ENCODE measurements at regions not wholly inside any gene's neighbourhood (a gene's known extent, or its start where the extent isn't known, plus 50 kb on each side); places are given as distances from the start of the nearest gene placed in this dataset.

DNA sequence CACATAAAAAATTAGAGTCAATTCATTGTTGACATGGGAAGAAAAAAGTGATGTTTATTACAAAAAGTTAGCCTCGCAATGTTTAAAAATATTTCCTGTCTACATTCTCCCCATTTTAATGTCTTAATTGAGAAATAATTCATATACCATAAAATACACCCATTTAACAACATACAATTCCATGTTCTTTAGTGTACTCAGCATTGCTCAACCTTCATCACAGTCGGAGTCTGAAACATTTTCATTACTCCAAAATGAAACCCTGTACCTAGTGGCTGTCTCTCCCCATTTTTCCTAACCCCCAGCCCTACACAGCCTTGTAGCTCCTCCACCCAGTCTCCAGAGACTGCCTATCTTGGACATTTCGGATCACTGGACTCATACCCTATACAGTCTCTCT lies 103.9 kb upstream of the CBLN2 start:
- in situ Hi-C loops (cut with MboI), result no loop called here
- DNase-seq (ENCODE audit: low read depth, low spot score) (no peak), ATAC-seq (no peak), FAIRE-seq (no peak)
- no peaks in the 10 kb centered on the region for H3K36me3 ChIP-seq (ENCODE audit: control insufficient read depth in 2 of 2, insufficient read depth in 2 of 2, low read length in 1 of 2)
- SMC1A ChIA-PET (ENCODE audit: uncharacterized antibody, unreplicated experiment), result no interaction called here
- POLR2A ChIA-PET, result no interaction called here
- H3K4me3 ChIP-seq, result no peak overlapping the region
- H2AFZ ChIP-seq (ENCODE audit: control insufficient read depth, low read depth, low read length), result no peak overlapping the region
- 5% methylated on average over 3 of the region's 3 CpGs for WGBS (ENCODE audit: insufficient coverage, insufficient replicate concordance, low lambda C conversion rate, missing lambda C conversion rate)
- no peaks in the 10 kb centered on the region for H3K9me3 ChIP-seq (replicated peaks; ENCODE audit: control insufficient read depth, insufficient read depth, low read length)
- no peaks in the 10 kb centered on the region for H3K27me3 ChIP-seq (replicated peaks in 1 of 2; ENCODE audit: control insufficient read depth in 2 of 2, insufficient read depth in 2 of 2, low read length in 1 of 2)
- no peak overlapping the region for H3K27ac ChIP-seq (ENCODE audit: control insufficient read depth, insufficient read depth)
- intact Hi-C loops (cut with micrococcal nuclease; ENCODE audit: unreplicated experiment), result no loop called here
- no peak overlapping the region for H3K4me2 ChIP-seq (ENCODE audit: control insufficient read depth, insufficient read depth)
- CTCF ChIA-PET, result interaction anchor here (1.2 kb wide), 1 partner anchor 25 kb away, joined by 5 read pairs; no protein-coding TSS in a partner anchor
- no TSS peak for BruUV-seq (replicated peaks)
- no peaks in the 10 kb centered on the region for H3K79me2 ChIP-seq (ENCODE audit: control insufficient read depth, insufficient read depth, low read length)
- H3K4me1 ChIP-seq (ENCODE audit: control insufficient read depth, insufficient read depth, low read length), result no peaks in the 10 kb centered on the region
- H3K9ac ChIP-seq (ENCODE audit: control insufficient read depth, insufficient read depth, low read length), result no peak overlapping the region
- RAD21 ChIA-PET (ENCODE audit: unreplicated experiment), result no interaction called here
- H4K20me1 ChIP-seq (ENCODE audit: control insufficient read depth, insufficient read depth), result no peaks in the 10 kb centered on the region
- TF ChIP-seq PKNOX1 (IDR thresholded peaks at IDR 0.05) (no peak), EZH2 (IDR thresholded peaks at IDR 0.05; ENCODE audit: borderline replicate concordance, control insufficient read depth, low read depth, low read length) (no peak), MEF2B (IDR thresholded peaks at IDR 0.05; ENCODE audit: partially characterized antibody, poor library complexity, severe bottlenecking) (no peak), RAD51 (IDR thresholded peaks at IDR 0.05) (no peak), ZNF24 (IDR thresholded peaks at IDR 0.05) (no peak), NR2C2 (IDR thresholded peaks at IDR 0.05; ENCODE audit: borderline replicate concordance, control insufficient read depth, insufficient read length, low read depth) (no peak), USF2 (IDR thresholded peaks at IDR 0.05; ENCODE audit: borderline replicate concordance, low read depth, low read length) (no peak), NFYA (IDR thresholded peaks at IDR 0.05; ENCODE audit: borderline replicate concordance, low read depth, low read length) (no peak), GATAD2B (conservative IDR thresholded peaks at IDR 0.05; ENCODE audit: low read depth) (no peak), POLR2AphosphoS2 (IDR thresholded peaks at IDR 0.05; ENCODE audit: low read depth, low read length) (no peak), SMARCA5 (IDR thresholded peaks at IDR 0.05) (no peak), BHLHE40 (IDR thresholded peaks at IDR 0.05; ENCODE audit: borderline replicate concordance in 1 of 2, low read depth in 2 of 2, low read length in 1 of 2) (no peak), EP300 (IDR thresholded peaks at IDR 0.05; ENCODE audit: borderline replicate concordance in 1 of 2, control insufficient read depth in 1 of 2, low read depth in 2 of 2, low read length in 2 of 2) (no peak), KDM1A (IDR thresholded peaks at IDR 0.05; ENCODE audit: borderline replicate concordance) (no peak)
- TF ChIP-seq, protein P1, sequence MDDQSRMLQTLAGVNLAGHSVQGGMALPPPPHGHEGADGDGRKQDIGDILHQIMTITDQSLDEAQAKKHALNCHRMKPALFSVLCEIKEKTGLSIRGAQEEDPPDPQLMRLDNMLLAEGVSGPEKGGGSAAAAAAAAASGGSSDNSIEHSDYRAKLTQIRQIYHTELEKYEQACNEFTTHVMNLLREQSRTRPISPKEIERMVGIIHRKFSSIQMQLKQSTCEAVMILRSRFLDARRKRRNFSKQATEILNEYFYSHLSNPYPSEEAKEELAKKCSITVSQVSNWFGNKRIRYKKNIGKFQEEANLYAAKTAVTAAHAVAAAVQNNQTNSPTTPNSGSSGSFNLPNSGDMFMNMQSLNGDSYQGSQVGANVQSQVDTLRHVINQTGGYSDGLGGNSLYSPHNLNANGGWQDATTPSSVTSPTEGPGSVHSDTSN (IDR thresholded peaks at IDR 0.05; ENCODE audit: insufficient replicate concordance, low read depth, low read length), result no peak
- TF ChIP-seq, protein P2, sequence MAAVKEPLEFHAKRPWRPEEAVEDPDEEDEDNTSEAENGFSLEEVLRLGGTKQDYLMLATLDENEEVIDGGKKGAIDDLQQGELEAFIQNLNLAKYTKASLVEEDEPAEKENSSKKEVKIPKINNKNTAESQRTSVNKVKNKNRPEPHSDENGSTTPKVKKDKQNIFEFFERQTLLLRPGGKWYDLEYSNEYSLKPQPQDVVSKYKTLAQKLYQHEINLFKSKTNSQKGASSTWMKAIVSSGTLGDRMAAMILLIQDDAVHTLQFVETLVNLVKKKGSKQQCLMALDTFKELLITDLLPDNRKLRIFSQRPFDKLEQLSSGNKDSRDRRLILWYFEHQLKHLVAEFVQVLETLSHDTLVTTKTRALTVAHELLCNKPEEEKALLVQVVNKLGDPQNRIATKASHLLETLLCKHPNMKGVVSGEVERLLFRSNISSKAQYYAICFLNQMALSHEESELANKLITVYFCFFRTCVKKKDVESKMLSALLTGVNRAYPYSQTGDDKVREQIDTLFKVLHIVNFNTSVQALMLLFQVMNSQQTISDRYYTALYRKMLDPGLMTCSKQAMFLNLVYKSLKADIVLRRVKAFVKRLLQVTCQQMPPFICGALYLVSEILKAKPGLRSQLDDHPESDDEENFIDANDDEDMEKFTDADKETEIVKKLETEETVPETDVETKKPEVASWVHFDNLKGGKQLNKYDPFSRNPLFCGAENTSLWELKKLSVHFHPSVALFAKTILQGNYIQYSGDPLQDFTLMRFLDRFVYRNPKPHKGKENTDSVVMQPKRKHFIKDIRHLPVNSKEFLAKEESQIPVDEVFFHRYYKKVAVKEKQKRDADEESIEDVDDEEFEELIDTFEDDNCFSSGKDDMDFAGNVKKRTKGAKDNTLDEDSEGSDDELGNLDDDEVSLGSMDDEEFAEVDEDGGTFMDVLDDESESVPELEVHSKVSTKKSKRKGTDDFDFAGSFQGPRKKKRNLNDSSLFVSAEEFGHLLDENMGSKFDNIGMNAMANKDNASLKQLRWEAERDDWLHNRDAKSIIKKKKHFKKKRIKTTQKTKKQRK (IDR thresholded peaks at IDR 0.05; ENCODE audit: low read depth, low read length), result no peak
- TF ChIP-seq, protein P3, sequence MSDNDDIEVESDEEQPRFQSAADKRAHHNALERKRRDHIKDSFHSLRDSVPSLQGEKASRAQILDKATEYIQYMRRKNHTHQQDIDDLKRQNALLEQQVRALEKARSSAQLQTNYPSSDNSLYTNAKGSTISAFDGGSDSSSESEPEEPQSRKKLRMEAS (IDR thresholded peaks at IDR 0.05; ENCODE audit: low read depth, low read length), result no peak
